GM18861 (cell line): ENCODE measurements at regions not wholly inside any gene's neighbourhood (a gene's known extent, or its start where the extent isn't known, plus 50 kb on each side); places are given as distances from the start of the nearest gene placed in this dataset.

Experiments used
- ATAC-seq: cut with Tn5 transposase; IDR thresholded peaks from one replicate; pipeline ENCODE4 v1.9.1; 2021; ENCODE audit not compliant: unreplicated experiment

GRCh38 chr18:34159691-34160185 lies 65.0 kb downstream of the NOL4 start:
- no peak for ATAC-seq

- ATAC-seq: no peak
These were observed 65.6 kb downstream of the NOL4 start for GRCh38 chr18:34158881-34159690.

- peak; percentile 82 for ATAC-seq
These were observed 71.0 kb downstream of the NOL4 start for GRCh38 chr18:34153711-34154110.

GRCh38 chr18:34131006-34131405 lies 93.7 kb downstream of the NOL4 start:
- no peak for ATAC-seq

GRCh38 chr18:34128436-34128835 lies 96.3 kb downstream of the NOL4 start:
- ATAC-seq: no peak

GRCh38 chr18:34126121-34126520 lies 98.6 kb downstream of the NOL4 start:
- ATAC-seq: no peak

- ATAC-seq: peak; percentile 87
These were observed 101.9 kb downstream of the NOL4 start for GRCh38 chr18:34122724-34123334.

GRCh38 chr18:34121200-34121721 lies 103.5 kb downstream of the NOL4 start:
- no peak for ATAC-seq

- no peak for ATAC-seq
These were observed 104.4 kb downstream of the NOL4 start for GRCh38 chr18:34120294-34120693.

GRCh38 chr18:34117319-34117718 lies 107.4 kb downstream of the NOL4 start:
- no peak for ATAC-seq

GRCh38 chr18:34115409-34116081 lies 109.2 kb downstream of the NOL4 start:
- ATAC-seq: no peak

- ATAC-seq: no peak
These were observed 109.7 kb downstream of the NOL4 start for GRCh38 chr18:34114996-34115395.

- no peak for ATAC-seq
These were observed 116.5 kb downstream of the NOL4 start for GRCh38 chr18:34108206-34108605.

- ATAC-seq: no peak
These were observed 126.6 kb downstream of the NOL4 start for GRCh38 chr18:34098109-34098508.

- ATAC-seq: no peak
These were observed 127.4 kb downstream of the NOL4 start for GRCh38 chr18:34097312-34097711.

GRCh38 chr18:34094148-34094547 lies 130.6 kb downstream of the NOL4 start:
- no peak for ATAC-seq

- no peak for ATAC-seq
These were observed 131.9 kb downstream of the NOL4 start for GRCh38 chr18:34092796-34093195.

GRCh38 chr18:34086370-34086769 lies 138.3 kb downstream of the NOL4 start:
- ATAC-seq: no peak

- ATAC-seq: no peak
These were observed 139.5 kb downstream of the NOL4 start for GRCh38 chr18:34085140-34085739.

GRCh38 chr18:34084635-34085034 lies 140.1 kb downstream of the NOL4 start:
- ATAC-seq: no peak

- ATAC-seq: no peak
These were observed 140.7 kb downstream of the NOL4 start for GRCh38 chr18:34083910-34084535.
